MM.1S (cell line): ENCODE measurements at regions not wholly inside any gene's neighbourhood (a gene's known extent, or its start where the extent isn't known, plus 50 kb on each side); places are given as distances from the start of the nearest gene placed in this dataset.

Source experiments
- DNase-seq: peaks from one replicate; pipeline ENCODE4 v3.0.0-alpha.2; 2015
- H2AFZ ChIP-seq: fragments of 300-600 bp; sonication (generic); 2 replicates; pipeline ENCODE4 v1.6.0; 2016; ENCODE audit warnings: antibody characterized with exemption, low read length
- H3F3A ChIP-seq: fragments of 300-600 bp; sonication (generic); 2 replicates; pipeline ENCODE4 v1.6.1; 2016; ENCODE audit warnings: mild to moderate bottlenecking, antibody characterized with exemption, low read length, moderate library complexity, mixed read lengths; ENCODE audit not compliant: insufficient read depth
- H3K27ac ChIP-seq: fragments of 300-600 bp; sonication (generic); 2 replicates; pipeline ENCODE4 v1.5.1; 2016; ENCODE audit warnings: mild to moderate bottlenecking, low read length
- H3K27me3 ChIP-seq: fragments of 300-600 bp; sonication (generic); replicated peaks from 2 replicates; pipeline ENCODE4 v1.6.0; 2016; ENCODE audit warnings: low read length; ENCODE audit not compliant: insufficient read depth
- H3K36me3 ChIP-seq: fragments of 300-600 bp; sonication (generic); replicated peaks from 2 replicates; pipeline ENCODE4 v1.6.1; 2016; ENCODE audit warnings: mild to moderate bottlenecking, low read length, mixed read lengths; ENCODE audit not compliant: insufficient read depth
- H3K4me1 ChIP-seq: fragments of 300-600 bp; sonication (generic); 2 replicates; pipeline ENCODE4 v1.6.1; 2016; ENCODE audit warnings: low read length, mixed read lengths
- H3K4me2 ChIP-seq: fragments of 300-600 bp; sonication (generic); 2 replicates; pipeline ENCODE4 v1.6.0; 2016; ENCODE audit warnings: low read depth, low read length
- H3K4me3 ChIP-seq: fragments of 300-600 bp; sonication (generic); 2 replicates; pipeline ENCODE4 v1.5.1; 2016; ENCODE audit warnings: low read length, mixed read lengths
- H3K79me2 ChIP-seq: fragments of 300-600 bp; sonication (generic); 2 replicates; pipeline ENCODE4 v1.6.1; 2016; ENCODE audit warnings: mixed run types, low read length, mixed read lengths
- H3K9ac ChIP-seq: fragments of 300-600 bp; sonication (generic); 2 replicates; pipeline ENCODE4 v1.6.1; 2016; ENCODE audit warnings: low read length, mixed read lengths
- H3K9me2 ChIP-seq: fragments of 300-600 bp; sonication (generic); replicated peaks from 2 replicates; pipeline ENCODE4 v1.6.1; 2016; ENCODE audit warnings: mild to moderate bottlenecking, low read length, mixed read lengths; ENCODE audit not compliant: insufficient read depth
- H3K9me3 ChIP-seq: fragments of 300-600 bp; sonication (generic); replicated peaks from 2 replicates; pipeline ENCODE4 v1.6.1; 2016; ENCODE audit warnings: mild to moderate bottlenecking, low read length, mixed read lengths; ENCODE audit not compliant: insufficient read depth
- H4K20me1 ChIP-seq: fragments of 300-600 bp; sonication (generic); 2 replicates; pipeline ENCODE4 v1.6.1; 2016; ENCODE audit warnings: mild to moderate bottlenecking, low read length, moderate library complexity, mixed read lengths; ENCODE audit not compliant: insufficient read depth
- EZH2 ChIP-seq: fragments of 300-600 bp; sonication (generic); optimal IDR thresholded peaks from 2 replicates; pipeline ENCODE3; 2017; ENCODE audit warnings: low read depth, mild to moderate bottlenecking, antibody characterized with exemption, low read length, mixed read lengths
- EZH2phosphoT487 ChIP-seq: fragments of 300-600 bp; sonication (generic); IDR thresholded peaks from 2 replicates; pipeline ENCODE4 v1.6.1; 2018; ENCODE audit warnings: antibody characterized with exemption, low read length
- TF ChIP-seq, protein P1 (sequence below): fragments of 300-600 bp; sonication (generic); IDR thresholded peaks from 2 replicates; pipeline ENCODE4 v1.5.1; 2016; ENCODE audit warnings: antibody characterized with exemption, low read length, mixed read lengths

DNA sequence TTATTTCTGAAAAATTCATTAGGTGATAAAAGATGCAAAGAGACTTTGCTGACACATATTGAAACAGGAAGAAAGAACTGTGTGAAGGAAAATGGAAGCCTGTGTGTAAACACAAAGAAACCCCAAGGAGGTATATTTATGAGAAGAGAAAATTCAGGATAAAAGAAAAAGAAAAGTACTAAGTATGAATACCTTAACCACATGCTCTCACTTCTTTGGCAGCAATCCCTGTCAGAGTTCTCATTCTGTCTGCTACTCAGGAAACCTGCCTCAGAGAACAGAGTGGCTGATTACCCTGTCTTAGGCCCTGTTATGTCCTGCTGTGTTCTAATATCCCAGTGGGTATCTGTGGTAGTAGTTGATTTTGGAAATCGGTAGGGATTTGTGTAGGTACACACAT is 457.9 kb downstream of the TBC1D32 start:
- no peak for DNase-seq

DNA sequence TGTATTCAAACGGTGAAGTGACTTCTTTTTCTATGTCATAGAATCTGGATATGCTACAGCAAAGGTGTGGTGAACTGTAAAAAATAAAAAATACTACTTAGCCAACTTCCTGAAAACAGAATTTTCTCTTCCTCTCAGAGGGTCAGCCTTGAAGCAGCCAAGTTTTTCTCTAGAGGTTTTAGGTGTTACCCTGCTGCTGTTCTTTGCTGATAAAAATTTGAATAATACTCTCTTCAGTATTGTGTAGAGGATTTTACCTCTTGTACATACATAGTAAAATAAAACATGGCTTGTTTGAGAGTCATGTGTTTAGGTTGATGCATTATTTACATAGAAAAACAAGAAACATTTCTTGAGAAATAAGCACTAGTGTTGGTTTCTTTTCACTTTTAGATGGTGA is 458.4 kb downstream of the TBC1D32 start:
- no peaks in the 10 kb centered on the region for H3K9me2 ChIP-seq
- no peaks in the 10 kb centered on the region for H3K36me3 ChIP-seq
- H3K79me2 ChIP-seq: no peaks in the 10 kb centered on the region
- H3K27ac ChIP-seq: no peak overlapping the region
- no peak overlapping the region for H3K9ac ChIP-seq
- no peaks in the 10 kb centered on the region for H4K20me1 ChIP-seq
- no peaks in the 10 kb centered on the region for H3F3A ChIP-seq
- no peak overlapping the region for H3K4me2 ChIP-seq
- no peaks in the 10 kb centered on the region for H3K4me1 ChIP-seq
- H3K9me3 ChIP-seq: no peaks in the 10 kb centered on the region
- no peaks in the 10 kb centered on the region for H3K27me3 ChIP-seq
- no peak overlapping the region for H3K4me3 ChIP-seq
- no peak for DNase-seq
- TF ChIP-seq, protein P1, sequence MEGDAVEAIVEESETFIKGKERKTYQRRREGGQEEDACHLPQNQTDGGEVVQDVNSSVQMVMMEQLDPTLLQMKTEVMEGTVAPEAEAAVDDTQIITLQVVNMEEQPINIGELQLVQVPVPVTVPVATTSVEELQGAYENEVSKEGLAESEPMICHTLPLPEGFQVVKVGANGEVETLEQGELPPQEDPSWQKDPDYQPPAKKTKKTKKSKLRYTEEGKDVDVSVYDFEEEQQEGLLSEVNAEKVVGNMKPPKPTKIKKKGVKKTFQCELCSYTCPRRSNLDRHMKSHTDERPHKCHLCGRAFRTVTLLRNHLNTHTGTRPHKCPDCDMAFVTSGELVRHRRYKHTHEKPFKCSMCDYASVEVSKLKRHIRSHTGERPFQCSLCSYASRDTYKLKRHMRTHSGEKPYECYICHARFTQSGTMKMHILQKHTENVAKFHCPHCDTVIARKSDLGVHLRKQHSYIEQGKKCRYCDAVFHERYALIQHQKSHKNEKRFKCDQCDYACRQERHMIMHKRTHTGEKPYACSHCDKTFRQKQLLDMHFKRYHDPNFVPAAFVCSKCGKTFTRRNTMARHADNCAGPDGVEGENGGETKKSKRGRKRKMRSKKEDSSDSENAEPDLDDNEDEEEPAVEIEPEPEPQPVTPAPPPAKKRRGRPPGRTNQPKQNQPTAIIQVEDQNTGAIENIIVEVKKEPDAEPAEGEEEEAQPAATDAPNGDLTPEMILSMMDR: no peak
- TF ChIP-seq EZH2 (no peak), EZH2phosphoT487 (no peak)
- H2AFZ ChIP-seq: no peak overlapping the region

More for the DNA sequence above, 457.9 kb downstream of the TBC1D32 start:
- H3K27ac ChIP-seq: no peak overlapping the region
- no peak overlapping the region for H2AFZ ChIP-seq
- no peaks in the 10 kb centered on the region for H3K4me1 ChIP-seq
- no peak overlapping the region for H3K4me2 ChIP-seq
- no peaks in the 10 kb centered on the region for H3K9me3 ChIP-seq
- H3K4me3 ChIP-seq: no peak overlapping the region
- H3K9ac ChIP-seq: no peak overlapping the region
- H4K20me1 ChIP-seq: no peaks in the 10 kb centered on the region
- H3K27me3 ChIP-seq: no peaks in the 10 kb centered on the region
- no peaks in the 10 kb centered on the region for H3K79me2 ChIP-seq
- TF ChIP-seq EZH2phosphoT487 (no peak), EZH2 (no peak)
- TF ChIP-seq, protein P1: no peak
- H3K36me3 ChIP-seq: no peaks in the 10 kb centered on the region
- H3K9me2 ChIP-seq: no peaks in the 10 kb centered on the region
- H3F3A ChIP-seq: no peaks in the 10 kb centered on the region

DNA sequence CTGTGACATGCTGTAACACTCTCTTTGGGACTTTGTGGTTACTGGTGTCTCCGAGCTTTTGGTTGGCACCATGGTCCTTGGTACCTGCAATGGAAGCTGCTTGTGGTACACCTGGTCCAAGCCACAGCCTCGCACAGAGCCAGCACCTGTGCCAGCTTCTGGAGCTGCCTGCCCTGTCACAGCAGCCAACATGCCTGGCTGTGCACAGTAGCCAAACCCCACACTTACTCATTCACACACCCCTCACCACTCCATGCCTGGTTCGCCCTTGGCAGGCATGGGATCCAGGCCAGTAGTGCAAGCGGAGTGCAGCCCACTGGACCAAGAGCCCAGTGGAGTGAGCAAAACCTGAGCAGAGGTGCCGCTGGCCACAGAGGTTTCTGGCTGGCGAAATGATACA is 459.9 kb downstream of the TBC1D32 start:
- Histone ChIP-seq H2AFZ (no peak overlapping the region), H3K4me3 (no peak overlapping the region), H3K4me1 (no peaks in the 10 kb centered on the region), H3K9me2 (no peaks in the 10 kb centered on the region), H4K20me1 (no peaks in the 10 kb centered on the region), H3K27ac (no peak overlapping the region), H3K36me3 (no peaks in the 10 kb centered on the region), H3K9me3 (no peaks in the 10 kb centered on the region), H3K79me2 (no peaks in the 10 kb centered on the region), H3K27me3 (no peaks in the 10 kb centered on the region), H3F3A (no peaks in the 10 kb centered on the region), H3K4me2 (no peak overlapping the region), H3K9ac (no peak overlapping the region)
- no peak for DNase-seq
- TF ChIP-seq EZH2 (no peak), EZH2phosphoT487 (no peak)
- TF ChIP-seq, protein P1: no peak
